Stimulated activated CD4-positive, alpha-beta T cell treated with anti-CD3 and anti-CD28 coated beads, Interleukin-12 subunit alpha, Interleukin-12 subunit beta, amount 100 ng/mL, for 4 hours (primary cell): ENCODE measurements at regions not wholly inside any gene's neighbourhood (a gene's known extent, or its start where the extent isn't known, plus 50 kb on each side); places are given as distances from the start of the nearest gene placed in this dataset.
"Not testable (repeated sequence)": the region's sequence is repeated elsewhere in the genome, so short reads cannot be mapped to it uniquely, and the experiment has no call there.

Experiments
- DNase-seq: peaks from one replicate; pipeline ENCODE4 v3.0.0-alpha.2; 2020

- no peak for DNase-seq
Measured at GRCh38 chr7:79775911-79776310, 322.4 kb upstream of the MAGI2 start.

- DNase-seq: no peak
Measured at GRCh38 chr7:79774150-79774549, 320.7 kb upstream of the MAGI2 start.

GRCh38 chr7:79770970-79771369, 317.5 kb upstream of the MAGI2 start:
- DNase-seq: no peak

GRCh38 chr7:79770063-79770462, 316.6 kb upstream of the MAGI2 start:
- DNase-seq: no peak

- not testable (repeated sequence) for DNase-seq
Measured at GRCh38 chr7:79767876-79768560, 314.6 kb upstream of the MAGI2 start.

GRCh38 chr7:79767192-79767591, 313.7 kb upstream of the MAGI2 start:
- not testable (repeated sequence) for DNase-seq

GRCh38 chr7:79761876-79762429, 308.5 kb upstream of the MAGI2 start:
- no peak for DNase-seq

GRCh38 chr7:79750941-79751340, 297.5 kb upstream of the MAGI2 start:
- DNase-seq: not testable (repeated sequence)

GRCh38 chr7:79749856-79750255, 296.4 kb upstream of the MAGI2 start:
- no peak for DNase-seq

- no peak for DNase-seq
Measured at GRCh38 chr7:79741684-79742083, 288.2 kb upstream of the MAGI2 start.

- no peak for DNase-seq
Measured at GRCh38 chr7:79740076-79740475, 286.6 kb upstream of the MAGI2 start.

- not testable (repeated sequence) for DNase-seq
Measured at GRCh38 chr7:79739036-79739709, 285.7 kb upstream of the MAGI2 start.

GRCh38 chr7:79736418-79736817, 283.0 kb upstream of the MAGI2 start:
- DNase-seq: no peak

GRCh38 chr7:79735012-79735411, 281.5 kb upstream of the MAGI2 start:
- no peak for DNase-seq

GRCh38 chr7:79734181-79734580, 280.7 kb upstream of the MAGI2 start:
- no peak for DNase-seq

- no peak for DNase-seq
Measured at GRCh38 chr7:79732535-79732934, 279.1 kb upstream of the MAGI2 start.

- no peak for DNase-seq
Measured at GRCh38 chr7:79730971-79731370, 277.5 kb upstream of the MAGI2 start.

GRCh38 chr7:79723833-79724618, 270.6 kb upstream of the MAGI2 start:
- no peak for DNase-seq

GRCh38 chr7:79722217-79722616, 268.8 kb upstream of the MAGI2 start:
- no peak for DNase-seq

- DNase-seq: no peak
Measured at GRCh38 chr7:79719216-79719615, 265.7 kb upstream of the MAGI2 start.

- DNase-seq: no peak
Measured at GRCh38 chr7:79716329-79716728, 262.9 kb upstream of the MAGI2 start.

GRCh38 chr7:79714081-79714480, 260.6 kb upstream of the MAGI2 start:
- no peak for DNase-seq

- no peak for DNase-seq
Measured at GRCh38 chr7:79713276-79713675, 259.8 kb upstream of the MAGI2 start.

- no peak for DNase-seq
Measured at GRCh38 chr7:79711660-79712059, 258.2 kb upstream of the MAGI2 start.
